Esophagus (tissue), 2 donors: ENCODE measurements at regions not wholly inside any gene's neighbourhood (a gene's known extent, or its start where the extent isn't known, plus 50 kb on each side); places are given as distances from the start of the nearest gene placed in this dataset.
"Not testable (repeated sequence)": the region's sequence is repeated elsewhere in the genome, so short reads cannot be mapped to it uniquely, and the experiment has no call there.

Experiments used
- H3K27ac ChIP-seq, 2 donors: one replicate each; pipeline ENCODE4 v1.5.1; 2013; ENCODE audit warnings: low read depth in 2 of 2, mild to moderate bottlenecking in 2 of 2, inconsistent platforms in 1 of 2, low read length in 1 of 2, moderate library complexity in 1 of 2
- H3K27me3 ChIP-seq, 2 donors: one replicate each; pipeline ENCODE4 v1.6.1; 2013; ENCODE audit warnings: low read length in 2 of 2, control low read depth in 1 of 2, mild to moderate bottlenecking in 1 of 2; ENCODE audit not compliant: insufficient read depth in 2 of 2, control insufficient read depth in 1 of 2
- H3K36me3 ChIP-seq, 2 donors: one replicate each; pipeline ENCODE4 v1.6.1; 2013; ENCODE audit warnings: low read length in 1 of 2; ENCODE audit not compliant: control insufficient read depth in 2 of 2, insufficient read depth in 2 of 2
- H3K4me1 ChIP-seq, 2 donors: one replicate each; pipeline ENCODE4 v1.6.1; 2013; ENCODE audit warnings: low read length in 1 of 2; ENCODE audit not compliant: control insufficient read depth in 2 of 2, insufficient read depth in 2 of 2
- H3K4me3 ChIP-seq, 2 donors: one replicate each; pipeline ENCODE4 v1.5.1; 2013; ENCODE audit warnings: low read length in 2 of 2, mild to moderate bottlenecking in 2 of 2, low read depth in 1 of 2, moderate library complexity in 1 of 2
- H3K9me3 ChIP-seq, 2 donors: one replicate each; pipeline ENCODE4 v1.6.1; 2013; ENCODE audit warnings: mild to moderate bottlenecking in 2 of 2, low read depth in 1 of 2, low read length in 1 of 2, moderate library complexity in 1 of 2; ENCODE audit not compliant: control insufficient read depth in 2 of 2, insufficient read depth in 1 of 2
- WGBS, 2 donors: extraction: QIAGEN DNeasy Blood & Tissue Kit; methylation state at CpG; one replicate each; pipeline ENCODE4 v1.1.7; 2013; 5-methylcytosine and 5-hydroxymethylcytosine counted together
- donor health status: healthy with polysubstance abuse.
- donor health status: Bipolar disorder and iron deficiency.

GRCh38 chr15:31216215-31216911 lies 110.3 kb upstream of the KLF13 start:
- H3K36me3 ChIP-seq: no peaks in the 10 kb centered on the region
- H3K27ac ChIP-seq: peak overlapping the region; percentile 90 to 94
- no peaks in the 10 kb centered on the region for H3K9me3 ChIP-seq
- WGBS, 2 donors: 8 to 12% methylated on average over 19 to 28 of the region's 30 CpGs
- H3K4me3 ChIP-seq: peak overlapping the region in 1 of 2 donors; percentile 52
- H3K4me1 ChIP-seq: peaks cover 0 to 16% of the 10 kb centered on the region in 2 donors
- H3K27me3 ChIP-seq: no peaks in the 10 kb centered on the region

- WGBS, 2 donors: 72 to 77% methylated on average over 6 of the region's 6 CpGs
- Histone ChIP-seq H3K9me3 (no peaks in the 10 kb centered on the region), H3K4me1 (peaks cover 0 to 19% of the 10 kb centered on the region in 2 donors), H3K27ac (peak overlapping the region; percentile 90 to 94), H3K27me3 (no peaks in the 10 kb centered on the region), H3K4me3 (no peak overlapping the region), H3K36me3 (no peaks in the 10 kb centered on the region)
Measured at GRCh38 chr15:31217067-31217466, 109.6 kb upstream of the KLF13 start.

GRCh38 chr15:31217566-31218270 lies 108.9 kb upstream of the KLF13 start:
- no peaks in the 10 kb centered on the region for H3K27me3 ChIP-seq
- WGBS, 2 donors: 96 to 98% methylated on average over 10 of the region's 10 CpGs
- H3K9me3 ChIP-seq: no peaks in the 10 kb centered on the region
- H3K4me3 ChIP-seq: no peak overlapping the region
- H3K4me1 ChIP-seq: peaks cover 0 to 19% of the 10 kb centered on the region in 2 donors
- H3K36me3 ChIP-seq: no peaks in the 10 kb centered on the region
- H3K27ac ChIP-seq: no peak overlapping the region

GRCh38 chr15:31219221-31219620 lies 107.4 kb upstream of the KLF13 start:
- Histone ChIP-seq H3K36me3 (no peaks in the 10 kb centered on the region), H3K4me1 (peaks cover 3 to 29% of the 10 kb centered on the region in 2 donors), H3K27me3 (no peaks in the 10 kb centered on the region), H3K27ac (no peak overlapping the region), H3K9me3 (no peaks in the 10 kb centered on the region), H3K4me3 (no peak overlapping the region)
- WGBS, 2 donors: 35 to 38% methylated on average over 3 of the region's 3 CpGs

- H3K9me3 ChIP-seq: peaks cover 0 to 2% of the 10 kb centered on the region in 2 donors
- no peaks in the 10 kb centered on the region for H3K27me3 ChIP-seq
- 63 to 72% methylated on average over 11 of the region's 11 CpGs for WGBS, 2 donors
- H3K4me3 ChIP-seq: no peak overlapping the region
- peaks cover 3 to 14% of the 10 kb centered on the region in 2 donors for H3K4me1 ChIP-seq
- H3K27ac ChIP-seq: no peak overlapping the region
- H3K36me3 ChIP-seq: no peaks in the 10 kb centered on the region
Measured at GRCh38 chr15:31221936-31222515, 104.6 kb upstream of the KLF13 start.

GRCh38 chr15:31222773-31223341 lies 103.8 kb upstream of the KLF13 start:
- H3K27me3 ChIP-seq: no peaks in the 10 kb centered on the region
- no peak overlapping the region for H3K27ac ChIP-seq
- 51 to 58% methylated on average over 10 of the region's 10 CpGs for WGBS, 2 donors

GRCh38 chr15:31223478-31224350 lies 102.9 kb upstream of the KLF13 start:
- H3K4me3 ChIP-seq: no peak overlapping the region
- 34 to 46% methylated on average over 42 of the region's 42 CpGs for WGBS, 2 donors
- H3K9me3 ChIP-seq: peaks cover 0 to 2% of the 10 kb centered on the region in 2 donors
- H3K27me3 ChIP-seq: no peaks in the 10 kb centered on the region
- peaks cover 3 to 14% of the 10 kb centered on the region in 2 donors for H3K4me1 ChIP-seq
- no peaks in the 10 kb centered on the region for H3K36me3 ChIP-seq
- no peak overlapping the region for H3K27ac ChIP-seq

More at GRCh38 chr15:31222773-31223341, 103.8 kb upstream of the KLF13 start:
- Histone ChIP-seq H3K4me1 (peaks cover 3 to 14% of the 10 kb centered on the region in 2 donors), H3K4me3 (no peak overlapping the region), H3K36me3 (no peaks in the 10 kb centered on the region), H3K9me3 (peaks cover 0 to 2% of the 10 kb centered on the region in 2 donors)

- H3K4me1 ChIP-seq: peaks cover 3 to 20% of the 10 kb centered on the region in 2 donors
- not testable (repeated sequence) for H3K4me3 ChIP-seq, H3K27me3 ChIP-seq, H3K9me3 ChIP-seq, H3K27ac ChIP-seq, H3K36me3 ChIP-seq
- 55 to 59% methylated on average over 4 of the region's 4 CpGs for WGBS, 2 donors
Measured at GRCh38 chr15:31224661-31225060, 102.0 kb upstream of the KLF13 start.
